Activated B cell treated with CpG ODN at 0.5 μM for 24 hours (primary cell): ENCODE measurements at regions not wholly inside any gene's neighbourhood (a gene's known extent, or its start where the extent isn't known, plus 50 kb on each side); places are given as distances from the start of the nearest gene placed in this dataset.

ENCODE experiments used
- ATAC-seq: fragments of 200-7000 bp; cut with Tn5 transposase; one replicate; pipeline ENCODE4 v1.10.0; 2021; ENCODE audit warnings: low read depth, mild to moderate bottlenecking, moderate library complexity
- CTCF ChIA-PET: fragments of 350-600 bp; sonication (Branson Sonifier 250); formaldehyde crosslinking; loops from one replicate; lab custom pipeline; 2021; ENCODE audit warnings: antibody characterized with exemption; lab: Charles Lee
- POLR2A ChIA-PET: fragments of 350-600 bp; sonication (Branson Sonifier 250); formaldehyde crosslinking; loops from one replicate; lab custom pipeline; 2021; ENCODE audit warnings: antibody characterized with exemption; lab: Charles Lee
- DNase-seq: peaks from one replicate; pipeline ENCODE4 v3.0.0; 2022
- H3K27ac Mint-ChIP-seq: one replicate; pipeline ENCODE4 v1.8.0; 2020; ENCODE audit warnings: mixed read lengths
- H3K27me3 Mint-ChIP-seq: one replicate; pipeline ENCODE4 v1.8.0; 2021; ENCODE audit warnings: mixed read lengths
- H3K36me3 Mint-ChIP-seq: one replicate; pipeline ENCODE4 v1.8.0; 2021; ENCODE audit warnings: low read depth, mixed read lengths
- H3K4me1 Mint-ChIP-seq: one replicate; pipeline ENCODE4 v1.8.0; 2021; ENCODE audit warnings: mixed read lengths
- H3K4me3 Mint-ChIP-seq: one replicate; pipeline ENCODE4 v1.8.0; 2020; ENCODE audit warnings: mild to moderate bottlenecking, mixed read lengths
- H3K9me3 Mint-ChIP-seq: one replicate; pipeline ENCODE4 v1.8.0; 2020; ENCODE audit warnings: mixed read lengths
- CTCF ChIP-seq: fragments of 200-600 bp; IDR thresholded peaks from one replicate; pipeline ENCODE4 v1.8.0; 2022; ENCODE audit warnings: antibody characterized with exemption, mild to moderate bottlenecking
- intact Hi-C: fragments of 100-400 bp; cut with micrococcal nuclease; formaldehyde crosslinking; loops from one replicate; pipeline ENCODE4 v1.15.1; 2024

- ChIA-PET POLR2A (no interaction called here), CTCF (no interaction called here)
- H3K36me3 Mint-ChIP-seq = no peaks in the 10 kb centered on the region
- no peaks in the 10 kb centered on the region for H3K4me1 Mint-ChIP-seq
- no peak overlapping the region for H3K27ac Mint-ChIP-seq
- no peaks in the 10 kb centered on the region for H3K27me3 Mint-ChIP-seq
- no peak for TF ChIP-seq CTCF
- intact Hi-C loops = no loop called here
- no peak for ATAC-seq
- H3K4me3 Mint-ChIP-seq = no peak overlapping the region
- no peak for DNase-seq
- no peaks in the 10 kb centered on the region for H3K9me3 Mint-ChIP-seq
Observed at GRCh38 chr1:76705560-76705959, 161.7 kb upstream of the ST6GALNAC5 start.

DNA sequence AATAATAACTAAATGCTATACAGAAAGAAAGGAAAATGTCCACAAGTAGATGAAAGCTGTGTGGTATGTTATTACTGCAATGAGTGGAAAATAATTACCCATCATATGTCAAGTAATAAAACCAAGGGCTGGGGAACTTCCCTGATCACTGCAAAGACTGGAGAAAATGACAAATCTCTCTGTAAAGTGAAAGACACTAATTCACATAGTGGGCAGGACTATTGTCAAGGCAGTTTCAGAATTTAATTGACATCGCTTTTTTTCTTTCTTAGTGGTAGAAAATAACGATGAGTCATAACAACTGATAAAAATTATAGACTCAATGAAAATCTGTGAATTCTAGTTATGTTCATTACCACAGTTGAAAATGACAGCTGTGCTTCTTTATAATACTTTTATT lies 153.7 kb upstream of the ST6GALNAC5 start:
- no peak overlapping the region for H3K4me3 Mint-ChIP-seq
- intact Hi-C loops = no loop called here
- ATAC-seq (no peak), DNase-seq (no peak)
- H3K27me3 Mint-ChIP-seq = no peaks in the 10 kb centered on the region
- POLR2A ChIA-PET = no interaction called here
- TF ChIP-seq CTCF = no peak
- no peaks in the 10 kb centered on the region for H3K36me3 Mint-ChIP-seq
- H3K4me1 Mint-ChIP-seq = no peaks in the 10 kb centered on the region
- no peak overlapping the region for H3K27ac Mint-ChIP-seq
- H3K9me3 Mint-ChIP-seq = no peaks in the 10 kb centered on the region
- CTCF ChIA-PET = no interaction called here

DNA sequence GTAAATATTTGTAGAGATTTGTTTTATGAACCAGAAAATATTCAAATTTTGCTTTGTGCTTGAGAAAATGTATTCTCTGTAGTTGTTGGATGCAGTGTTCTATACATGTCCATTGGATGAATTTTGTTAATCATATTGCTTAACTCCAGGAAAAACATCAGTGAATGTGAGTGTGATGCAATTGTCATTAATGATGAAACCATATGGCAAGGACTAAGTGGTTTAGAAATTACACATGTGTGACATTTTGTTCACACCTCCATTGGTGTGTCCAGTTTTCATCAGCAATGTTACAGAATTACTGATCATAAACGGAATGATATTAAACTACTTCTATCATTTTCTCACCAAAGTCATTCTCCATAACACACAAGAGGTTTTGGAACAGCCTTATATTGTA lies 151.8 kb upstream of the ST6GALNAC5 start:
- ATAC-seq (no peak), DNase-seq (no peak)
- no peaks in the 10 kb centered on the region for H3K27me3 Mint-ChIP-seq
- ChIA-PET POLR2A (no interaction called here), CTCF (no interaction called here)
- intact Hi-C loops = no loop called here
- H3K4me1 Mint-ChIP-seq = no peaks in the 10 kb centered on the region
- H3K27ac Mint-ChIP-seq = no peak overlapping the region
- no peak overlapping the region for H3K4me3 Mint-ChIP-seq
- H3K36me3 Mint-ChIP-seq = no peaks in the 10 kb centered on the region
- no peak for TF ChIP-seq CTCF
- H3K9me3 Mint-ChIP-seq = no peaks in the 10 kb centered on the region

- Mint-ChIP-seq H3K9me3 (no peaks in the 10 kb centered on the region), H3K27me3 (no peaks in the 10 kb centered on the region), H3K36me3 (no peaks in the 10 kb centered on the region), H3K4me3 (no peak overlapping the region), H3K27ac (no peak overlapping the region), H3K4me1 (no peaks in the 10 kb centered on the region)
- ChIA-PET POLR2A (no interaction called here), CTCF (no interaction called here)
- TF ChIP-seq CTCF = no peak
- ATAC-seq (no peak), DNase-seq (no peak)
- intact Hi-C loops = no loop called here
Observed at GRCh38 chr1:76723949-76724348, 143.3 kb upstream of the ST6GALNAC5 start.

- DNase-seq (no peak), ATAC-seq (no peak)
- Mint-ChIP-seq H3K27me3 (no peaks in the 10 kb centered on the region), H3K9me3 (no peaks in the 10 kb centered on the region), H3K4me3 (no peak overlapping the region), H3K36me3 (no peaks in the 10 kb centered on the region), H3K27ac (no peak overlapping the region), H3K4me1 (no peaks in the 10 kb centered on the region)
- ChIA-PET CTCF (no interaction called here), POLR2A (no interaction called here)
- intact Hi-C loops = no loop called here
- TF ChIP-seq CTCF = no peak
Observed at GRCh38 chr1:76724816-76725215, 142.5 kb upstream of the ST6GALNAC5 start.
